CD4-positive, alpha-beta T cell (primary cell): ENCODE measurements at regions not wholly inside any gene's neighbourhood (a gene's known extent, or its start where the extent isn't known, plus 50 kb on each side); places are given as distances from the start of the nearest gene placed in this dataset.

Experiments
- ATAC-seq: fragments of 200-7000 bp; cut with Tn5 transposase; one replicate; pipeline ENCODE4 v1.10.0; 2022; ENCODE audit warnings: mild to moderate bottlenecking; ENCODE audit not compliant: poor library complexity
- CTCF ChIA-PET: fragments of 350-600 bp; sonication (Branson Sonifier 250); formaldehyde crosslinking; loops from one replicate; lab custom pipeline; 2021; ENCODE audit warnings: antibody characterized with exemption, inconsistent platforms; lab: Charles Lee
- POLR2A ChIA-PET: fragments of 350-600 bp; sonication (Branson Sonifier 250); formaldehyde crosslinking; loops from one replicate; lab custom pipeline; 2021; ENCODE audit warnings: antibody characterized with exemption, inconsistent platforms; lab: Charles Lee
- DNase-seq, 14 experiments: peaks; one replicate each; pipeline ENCODE4 v3.0.0-alpha.2; 2013 to 2020; ENCODE audit warnings: mixed read lengths in 2 of 14
- H3K27ac ChIP-seq, 2 donors: one replicate each; pipeline versions ENCODE4 v1.5.1 to v1.7.0; 2013; ENCODE audit warnings: low read length in 2 of 2, low read depth in 1 of 2, mild to moderate bottlenecking in 1 of 2
- H3K27me3 ChIP-seq, 2 experiments: 1 replicate in 1 of 2; 2 replicates in 1 of 2; pipeline versions ENCODE4 v1.6.1 to v1.7.0; 2013; ENCODE audit warnings: low read length in 2 of 2, control low read depth in 1 of 2, mild to moderate bottlenecking in 1 of 2, moderate library complexity in 1 of 2; ENCODE audit not compliant: insufficient read depth in 2 of 2, control insufficient read depth in 1 of 2
- H3K36me3 ChIP-seq: one replicate; pipeline ENCODE4 v1.6.1; 2013; ENCODE audit warnings: low read length, control low read depth; ENCODE audit not compliant: insufficient read depth
- H3K4me1 ChIP-seq: one replicate; pipeline ENCODE4 v1.6.1; 2013; ENCODE audit warnings: low read length, control low read depth; ENCODE audit not compliant: insufficient read depth
- H3K4me3 ChIP-seq: one replicate; pipeline ENCODE4 v1.5.1; 2013; ENCODE audit warnings: mild to moderate bottlenecking, low read length, moderate library complexity
- H3K9me3 ChIP-seq, 2 experiments: 1 replicate in 1 of 2; 2 replicates in 1 of 2; pipeline versions ENCODE4 v1.6.1 to v1.7.0; 2013; ENCODE audit warnings: low read length in 2 of 2, mild to moderate bottlenecking in 2 of 2, control low read depth in 1 of 2, moderate library complexity in 1 of 2; ENCODE audit not compliant: control insufficient read depth in 1 of 2, insufficient read depth in 1 of 2
- H3K27ac Mint-ChIP-seq: one replicate; pipeline ENCODE4 v1.8.0; 2020; ENCODE audit warnings: mixed read lengths
- H3K27me3 Mint-ChIP-seq: one replicate; pipeline ENCODE4 v1.8.0; 2021; ENCODE audit warnings: mixed read lengths
- H3K36me3 Mint-ChIP-seq: one replicate; pipeline ENCODE4 v1.8.0; 2021; ENCODE audit warnings: low read depth, mixed read lengths
- H3K4me1 Mint-ChIP-seq: one replicate; pipeline ENCODE4 v1.8.0; 2021; ENCODE audit warnings: low read depth, mixed read lengths
- H3K4me3 Mint-ChIP-seq: one replicate; pipeline ENCODE4 v1.8.0; 2020; ENCODE audit warnings: mild to moderate bottlenecking, mixed read lengths
- H3K9me3 Mint-ChIP-seq: one replicate; pipeline ENCODE4 v1.8.0; 2020; ENCODE audit warnings: mixed read lengths
- intact Hi-C, 2 experiments: fragments of 100-400 bp; cut with DNase I in 1 of 2; cut with micrococcal nuclease in 1 of 2; formaldehyde crosslinking; loops; one replicate each; pipeline versions ENCODE4 v1.15.1 to v1.9.0; 2023 to 2025; cut with DNase I, micrococcal nuclease
- TF ChIP-seq, protein P1 (sequence below): fragments of 200-600 bp; IDR thresholded peaks from one replicate; pipeline ENCODE4 v1.8.0; 2022; ENCODE audit warnings: antibody characterized with exemption, mild to moderate bottlenecking

GRCh38 chr3:181403876-181404660, 307.7 kb upstream of the SOX2 start:
- H3K4me3 ChIP-seq: no peak overlapping the region
- no peak for ATAC-seq
- Mint-ChIP-seq H3K4me1 (no peaks in the 10 kb centered on the region), H3K27me3 (no peaks in the 10 kb centered on the region), H3K9me3 (peaks cover 12% of the 10 kb centered on the region), H3K4me3 (no peak overlapping the region), H3K36me3 (no peaks in the 10 kb centered on the region), H3K27ac (no peak overlapping the region)
- intact Hi-C loops: no loop called here
- no peak overlapping the region for H3K27ac ChIP-seq
- DNase-seq: no peak
- no peaks in the 10 kb centered on the region for H3K4me1 ChIP-seq
- no peaks in the 10 kb centered on the region for H3K27me3 ChIP-seq
- CTCF ChIA-PET: no interaction called here
- TF ChIP-seq, protein P1, sequence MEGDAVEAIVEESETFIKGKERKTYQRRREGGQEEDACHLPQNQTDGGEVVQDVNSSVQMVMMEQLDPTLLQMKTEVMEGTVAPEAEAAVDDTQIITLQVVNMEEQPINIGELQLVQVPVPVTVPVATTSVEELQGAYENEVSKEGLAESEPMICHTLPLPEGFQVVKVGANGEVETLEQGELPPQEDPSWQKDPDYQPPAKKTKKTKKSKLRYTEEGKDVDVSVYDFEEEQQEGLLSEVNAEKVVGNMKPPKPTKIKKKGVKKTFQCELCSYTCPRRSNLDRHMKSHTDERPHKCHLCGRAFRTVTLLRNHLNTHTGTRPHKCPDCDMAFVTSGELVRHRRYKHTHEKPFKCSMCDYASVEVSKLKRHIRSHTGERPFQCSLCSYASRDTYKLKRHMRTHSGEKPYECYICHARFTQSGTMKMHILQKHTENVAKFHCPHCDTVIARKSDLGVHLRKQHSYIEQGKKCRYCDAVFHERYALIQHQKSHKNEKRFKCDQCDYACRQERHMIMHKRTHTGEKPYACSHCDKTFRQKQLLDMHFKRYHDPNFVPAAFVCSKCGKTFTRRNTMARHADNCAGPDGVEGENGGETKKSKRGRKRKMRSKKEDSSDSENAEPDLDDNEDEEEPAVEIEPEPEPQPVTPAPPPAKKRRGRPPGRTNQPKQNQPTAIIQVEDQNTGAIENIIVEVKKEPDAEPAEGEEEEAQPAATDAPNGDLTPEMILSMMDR: no peak
- POLR2A ChIA-PET: no interaction called here
- no peaks in the 10 kb centered on the region for H3K36me3 ChIP-seq
- peaks cover 0 to 7% of the 10 kb centered on the region in 2 experiments for H3K9me3 ChIP-seq

DNA sequence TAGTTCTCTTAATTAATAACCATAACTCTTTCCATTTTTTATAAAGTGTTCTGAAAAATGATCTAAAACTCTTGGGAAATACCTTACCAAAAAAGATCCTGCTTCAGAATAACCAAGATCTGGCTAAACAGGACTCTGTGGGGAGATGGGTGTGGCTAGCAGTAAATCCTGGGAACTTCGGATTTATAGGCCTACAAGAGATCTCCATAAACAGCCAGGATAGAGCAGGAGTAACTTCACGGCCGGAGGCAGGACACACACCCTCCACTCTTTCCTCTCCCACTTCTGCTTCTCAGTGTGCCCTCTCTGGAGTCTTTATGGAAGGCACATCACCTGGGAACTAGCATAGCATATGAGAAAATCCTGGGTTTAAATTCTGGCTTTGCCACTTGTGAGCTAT, 309.4 kb upstream of the SOX2 start:
- TF ChIP-seq, protein P1: no peak

DNA sequence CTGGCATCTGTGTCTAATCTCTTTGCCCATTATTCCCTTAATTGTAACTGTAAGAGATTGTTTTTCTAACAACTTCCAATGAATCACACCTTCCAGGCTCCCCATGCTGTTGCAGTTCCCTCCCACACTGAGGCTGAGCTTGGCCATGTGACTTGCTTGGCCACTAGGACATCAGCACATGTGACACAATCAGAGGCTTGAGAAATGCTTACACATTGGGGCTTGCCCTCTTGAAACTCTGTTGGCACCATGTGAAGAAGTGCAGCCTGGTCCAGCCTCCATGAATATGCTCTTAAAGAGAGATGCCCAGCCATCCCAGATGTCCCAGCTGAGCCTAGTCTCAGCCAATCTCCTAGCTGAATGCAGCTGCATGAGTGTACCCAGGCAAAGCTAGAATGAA, 326.8 kb upstream of the SOX2 start:
- H3K4me1 Mint-ChIP-seq: no peaks in the 10 kb centered on the region
- Histone ChIP-seq H3K9me3 (peaks cover 0 to 3% of the 10 kb centered on the region in 2 experiments), H3K4me1 (no peaks in the 10 kb centered on the region), H3K4me3 (no peak overlapping the region), H3K27me3 (no peaks in the 10 kb centered on the region), H3K27ac (no peak overlapping the region), H3K36me3 (no peaks in the 10 kb centered on the region)
- TF ChIP-seq, protein P1: no peak
- H3K36me3 Mint-ChIP-seq: no peaks in the 10 kb centered on the region
- H3K27me3 Mint-ChIP-seq: no peaks in the 10 kb centered on the region
- DNase-seq (no peak), ATAC-seq (no peak)
- H3K9me3 Mint-ChIP-seq: peaks cover 14% of the 10 kb centered on the region
- H3K4me3 Mint-ChIP-seq: no peak overlapping the region
- CTCF ChIA-PET: no interaction called here
- POLR2A ChIA-PET: no interaction called here
- no peak overlapping the region for H3K27ac Mint-ChIP-seq
- intact Hi-C loops: no loop called here

More for the DNA sequence above, 309.4 kb upstream of the SOX2 start:
- intact Hi-C loops: no loop called here
- H3K27me3 Mint-ChIP-seq: no peaks in the 10 kb centered on the region
- Histone ChIP-seq H3K27me3 (no peaks in the 10 kb centered on the region), H3K36me3 (no peaks in the 10 kb centered on the region), H3K4me3 (no peak overlapping the region), H3K4me1 (no peaks in the 10 kb centered on the region), H3K27ac (no peak overlapping the region), H3K9me3 (peaks cover 0 to 4% of the 10 kb centered on the region in 2 experiments)
- H3K36me3 Mint-ChIP-seq: no peaks in the 10 kb centered on the region
- ChIA-PET POLR2A (no interaction called here), CTCF (interaction anchor here (0.6 kb wide), 1 partner anchor 21 kb away, joined by 3 read pairs; no protein-coding TSS in a partner anchor)
- ATAC-seq: no peak
- peaks cover 11% of the 10 kb centered on the region for H3K9me3 Mint-ChIP-seq
- no peaks in the 10 kb centered on the region for H3K4me1 Mint-ChIP-seq
- DNase-seq: no peak
- H3K4me3 Mint-ChIP-seq: no peak overlapping the region
- no peak overlapping the region for H3K27ac Mint-ChIP-seq
